Duodenal mucosa (tissue), 2 donors: ENCODE measurements at regions not wholly inside any gene's neighbourhood (a gene's known extent, or its start where the extent isn't known, plus 50 kb on each side); places are given as distances from the start of the nearest gene placed in this dataset.
"Not testable (repeated sequence)": the region's sequence is repeated elsewhere in the genome, so short reads cannot be mapped to it uniquely, and the experiment has no call there.

Experiments
- H3K27ac ChIP-seq: one replicate; pipeline ENCODE4 v1.7.0; 2013; ENCODE audit warnings: low read depth, low read length
- H3K27me3 ChIP-seq, 2 donors: one replicate each; pipeline ENCODE4 v1.7.0; 2013; ENCODE audit warnings: low read length in 2 of 2, control low read depth in 1 of 2; ENCODE audit not compliant: insufficient read depth in 2 of 2, control insufficient read depth in 1 of 2
- H3K36me3 ChIP-seq, 2 donors: one replicate each; pipeline ENCODE4 v1.7.0; 2013; ENCODE audit warnings: low read length in 2 of 2, control low read depth in 1 of 2; ENCODE audit not compliant: insufficient read depth in 2 of 2, control insufficient read depth in 1 of 2
- H3K4me1 ChIP-seq, 2 donors: one replicate each; pipeline ENCODE4 v1.7.0; 2013; ENCODE audit warnings: low read length in 2 of 2, control low read depth in 1 of 2; ENCODE audit not compliant: insufficient read depth in 2 of 2, control insufficient read depth in 1 of 2
- H3K4me3 ChIP-seq, 2 donors: one replicate each; pipeline ENCODE4 v1.7.0; 2013; ENCODE audit warnings: low read length in 2 of 2, low read depth in 1 of 2
- H3K9ac ChIP-seq, 2 donors: one replicate each; pipeline ENCODE4 v1.7.0; 2013; ENCODE audit warnings: low read length in 2 of 2, low read depth in 1 of 2
- H3K9me3 ChIP-seq, 2 donors: one replicate each; pipeline ENCODE4 v1.7.0; 2013; ENCODE audit warnings: low read length in 2 of 2, control low read depth in 1 of 2; ENCODE audit not compliant: control insufficient read depth in 1 of 2

- H3K27ac ChIP-seq, result no peak overlapping the region
- no peaks in the 10 kb centered on the region for H3K27me3 ChIP-seq
- no peaks in the 10 kb centered on the region for H3K9me3 ChIP-seq
- no peaks in the 10 kb centered on the region for H3K4me1 ChIP-seq
- H3K36me3 ChIP-seq, result no peaks in the 10 kb centered on the region
- no peak overlapping the region for H3K9ac ChIP-seq
- H3K4me3 ChIP-seq, result no peak overlapping the region
Observed at GRCh38 chr16:27600381-27600780, 50.4 kb downstream of the KATNIP start.

DNA sequence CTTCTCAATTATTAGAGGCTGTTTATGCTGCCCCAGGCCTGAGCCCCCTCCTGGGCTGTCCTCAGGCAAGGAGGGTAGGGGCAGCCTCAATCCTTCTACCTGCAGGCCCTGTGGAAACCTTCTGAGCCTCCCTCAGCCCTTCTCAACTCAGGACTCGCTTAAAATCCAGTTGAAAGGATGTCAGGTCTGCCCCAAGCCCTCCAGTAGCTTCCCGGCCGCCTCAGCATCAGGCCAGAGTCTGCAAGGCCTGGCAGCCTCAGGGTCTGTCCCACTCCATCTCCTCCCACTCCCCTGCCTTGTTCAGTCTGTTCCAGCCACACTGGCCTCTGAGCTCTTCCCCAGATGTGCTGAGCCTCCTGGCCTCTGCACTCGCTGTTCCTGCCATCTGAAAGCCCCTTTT lies 52.2 kb downstream of the KATNIP start:
- H3K27ac ChIP-seq, result no peak overlapping the region
- no peak overlapping the region for H3K4me3 ChIP-seq
- H3K4me1 ChIP-seq, result no peaks in the 10 kb centered on the region

GRCh38 chr16:27605500-27606106 lies 55.7 kb downstream of the KATNIP start:
- H3K4me1 ChIP-seq, H3K27me3 ChIP-seq, H3K9ac ChIP-seq, H3K27ac ChIP-seq, H3K9me3 ChIP-seq, H3K4me3 ChIP-seq, H3K36me3 ChIP-seq: not testable (repeated sequence)

More for the DNA sequence above, 52.2 kb downstream of the KATNIP start:
- Histone ChIP-seq H3K9ac (no peak overlapping the region), H3K36me3 (no peaks in the 10 kb centered on the region), H3K27me3 (no peaks in the 10 kb centered on the region), H3K9me3 (no peaks in the 10 kb centered on the region)

DNA sequence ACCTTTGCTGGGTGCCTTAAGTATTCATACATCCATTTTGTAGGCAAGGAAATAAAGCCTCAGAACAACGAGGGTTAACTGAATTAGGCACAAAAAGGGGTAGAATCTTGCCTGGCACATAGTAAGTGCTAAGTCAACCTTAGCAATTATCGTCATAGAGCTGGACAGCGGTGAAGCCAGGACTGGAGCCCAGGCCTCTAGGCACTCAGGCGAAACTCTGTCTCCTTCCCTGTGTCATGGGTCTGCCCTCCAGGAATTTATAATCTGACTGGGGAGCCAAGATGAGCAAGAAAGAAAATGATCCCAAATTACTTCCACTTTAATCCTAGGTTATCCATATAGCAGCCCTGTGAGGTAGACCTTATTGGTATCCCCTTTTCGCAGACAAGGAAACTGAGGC lies 61.4 kb downstream of the KATNIP start:
- no peak overlapping the region for H3K9ac ChIP-seq
- H3K27me3 ChIP-seq, result no peaks in the 10 kb centered on the region
- no peak overlapping the region for H3K4me3 ChIP-seq
- no peaks in the 10 kb centered on the region for H3K4me1 ChIP-seq
- H3K27ac ChIP-seq, result no peak overlapping the region
- no peaks in the 10 kb centered on the region for H3K9me3 ChIP-seq
- no peaks in the 10 kb centered on the region for H3K36me3 ChIP-seq

GRCh38 chr16:27613238-27613791 lies 63.4 kb downstream of the KATNIP start:
- Histone ChIP-seq H3K27ac (no peak overlapping the region), H3K9ac (no peak overlapping the region)

DNA sequence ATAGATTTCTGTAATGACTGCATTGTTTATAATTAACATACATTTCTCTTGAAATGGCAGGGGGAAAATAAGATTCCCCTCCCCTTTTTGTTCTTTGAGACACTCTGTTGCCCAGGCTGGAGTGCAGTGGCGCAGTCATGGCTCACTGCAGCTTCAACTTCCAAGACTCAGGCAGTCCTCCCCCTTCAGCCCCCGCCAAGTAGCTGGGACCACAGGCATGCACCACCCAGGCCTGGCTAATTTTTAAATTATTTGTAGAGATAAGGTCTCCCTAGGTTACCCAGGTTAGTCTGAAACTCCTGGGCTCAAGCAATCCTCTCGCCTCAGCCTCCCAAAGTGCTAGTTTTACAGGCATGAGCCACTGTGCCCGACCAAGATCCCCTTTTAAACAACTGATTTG lies 67.7 kb downstream of the KATNIP start:
- Histone ChIP-seq H3K27me3 (no peaks in the 10 kb centered on the region), H3K27ac (no peak overlapping the region), H3K36me3 (peaks cover 0 to 7% of the 10 kb centered on the region in 2 donors), H3K9me3 (no peaks in the 10 kb centered on the region), H3K4me1 (no peaks in the 10 kb centered on the region), H3K9ac (no peak overlapping the region), H3K4me3 (no peak overlapping the region)

More at GRCh38 chr16:27613238-27613791, 63.4 kb downstream of the KATNIP start:
- H3K9me3 ChIP-seq, result no peaks in the 10 kb centered on the region
- H3K4me3 ChIP-seq, result no peak overlapping the region
- H3K27me3 ChIP-seq, result no peaks in the 10 kb centered on the region
- no peaks in the 10 kb centered on the region for H3K4me1 ChIP-seq
- H3K36me3 ChIP-seq, result no peaks in the 10 kb centered on the region

GRCh38 chr16:27618165-27618564 lies 68.2 kb downstream of the KATNIP start:
- Histone ChIP-seq H3K4me1 (no peaks in the 10 kb centered on the region), H3K36me3 (peaks cover 0 to 7% of the 10 kb centered on the region in 2 donors), H3K9me3 (no peaks in the 10 kb centered on the region), H3K27ac (no peak overlapping the region), H3K27me3 (no peaks in the 10 kb centered on the region), H3K4me3 (no peak overlapping the region), H3K9ac (no peak overlapping the region)

DNA sequence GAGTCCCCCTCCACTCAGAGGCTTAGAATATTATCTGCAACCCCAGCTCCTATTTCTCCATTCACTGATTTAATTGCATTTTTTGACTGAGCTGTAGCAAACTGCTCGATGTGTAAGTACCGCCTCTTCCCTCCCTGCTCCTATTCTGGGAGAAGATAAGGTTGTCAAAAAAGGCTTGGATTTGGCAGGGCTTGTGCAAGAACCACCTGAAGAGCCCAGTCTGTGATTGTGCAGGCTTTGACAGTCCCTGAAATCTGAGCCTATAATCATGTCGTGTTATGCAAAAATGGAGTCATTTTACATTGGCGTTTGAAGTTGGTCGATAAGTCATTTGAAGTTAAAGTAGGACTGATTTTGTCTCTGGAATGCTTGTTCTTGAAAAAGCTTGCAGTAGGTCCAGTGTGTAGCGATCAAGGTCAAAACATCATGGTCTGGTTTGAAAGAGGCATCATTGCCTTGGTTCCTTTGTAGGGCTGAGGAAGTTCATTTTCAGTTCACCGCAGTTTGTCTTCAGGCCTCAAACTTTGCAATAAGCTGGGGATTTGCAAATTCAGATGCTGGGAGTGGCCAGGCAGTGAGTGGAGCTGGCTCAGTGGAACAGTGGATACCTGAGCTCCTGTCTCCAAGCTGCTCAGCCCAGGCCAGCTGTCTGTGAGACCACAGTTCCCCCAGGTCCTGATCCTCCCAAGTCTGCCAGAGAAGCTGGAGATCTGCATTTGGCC lies 68.8 kb downstream of the KATNIP start:
- no peaks in the 10 kb centered on the region for H3K4me1 ChIP-seq
- H3K27me3 ChIP-seq, result no peaks in the 10 kb centered on the region
- no peak overlapping the region for H3K4me3 ChIP-seq
- H3K36me3 ChIP-seq, result peaks cover 0 to 7% of the 10 kb centered on the region in 2 donors
- H3K27ac ChIP-seq, result no peak overlapping the region
- H3K9ac ChIP-seq, result no peak overlapping the region
- H3K9me3 ChIP-seq, result no peaks in the 10 kb centered on the region

- Histone ChIP-seq H3K27me3 (no peaks in the 10 kb centered on the region), H3K4me3 (no peak overlapping the region)
Observed at GRCh38 chr16:27620541-27620940, 70.6 kb downstream of the KATNIP start.

GRCh38 chr16:27624154-27625049 lies 74.5 kb downstream of the KATNIP start:
- no peak overlapping the region for H3K4me3 ChIP-seq
- H3K4me1 ChIP-seq, result peaks cover 27 to 32% of the 10 kb centered on the region in 2 donors
- H3K9ac ChIP-seq, result no peak overlapping the region
- peaks cover 0 to 1% of the 10 kb centered on the region in 2 donors for H3K36me3 ChIP-seq
- H3K9me3 ChIP-seq, result no peaks in the 10 kb centered on the region
- no peak overlapping the region for H3K27ac ChIP-seq
- H3K27me3 ChIP-seq, result no peaks in the 10 kb centered on the region

More at GRCh38 chr16:27620541-27620940, 70.6 kb downstream of the KATNIP start:
- Histone ChIP-seq H3K27ac (no peak overlapping the region), H3K36me3 (peaks cover 0 to 7% of the 10 kb centered on the region in 2 donors), H3K9ac (no peak overlapping the region), H3K4me1 (peaks cover 9% of the 10 kb centered on the region in 2 donors), H3K9me3 (no peaks in the 10 kb centered on the region)
